ENCODE measurements at regions not wholly inside any gene's neighbourhood (a gene's known extent, or its start where the extent isn't known, plus 50 kb on each side); places are given as distances from the start of the nearest gene placed in this dataset.

DNA sequence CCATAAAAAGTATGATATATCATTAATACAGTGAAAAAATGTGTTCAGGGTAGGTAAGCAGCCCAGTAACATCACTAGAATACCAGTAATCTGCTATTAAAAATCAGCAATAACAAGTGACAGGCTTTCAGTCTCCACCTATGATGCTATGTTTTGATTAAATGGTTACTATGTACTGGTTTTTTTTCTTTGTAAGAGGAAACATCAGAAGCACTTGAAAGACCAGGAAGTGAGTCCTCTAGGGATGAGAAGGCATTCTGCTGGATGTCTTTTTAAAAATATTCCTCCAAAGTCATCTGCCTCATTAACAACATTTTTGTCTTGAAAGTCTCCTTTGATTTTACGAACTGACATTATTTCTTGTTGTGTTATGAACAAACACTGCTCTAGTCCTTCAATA is 136.0 kb upstream of the FAM98A start:
- DNase-seq (ENCODE audit: low spot score) (no peak), ATAC-seq (ENCODE audit: insufficient number of reproducible peaks, low FRiP score, low read depth) (no peak)
- Histone ChIP-seq H3K9me3 (no peaks in the 10 kb centered on the region), H3K4me1 (ENCODE audit: control insufficient read depth in 1 of 2, low read depth in 2 of 2) (no peaks in the 10 kb centered on the region), H3K27me3 (replicated peaks; ENCODE audit: insufficient read depth) (no peaks in the 10 kb centered on the region), H3K27ac (no peak overlapping the region), H3K4me3 (no peak overlapping the region), H3K36me3 (no peaks in the 10 kb centered on the region)
- no peak for TF ChIP-seq CTCF (IDR thresholded peaks at IDR 0.05)

DNA sequence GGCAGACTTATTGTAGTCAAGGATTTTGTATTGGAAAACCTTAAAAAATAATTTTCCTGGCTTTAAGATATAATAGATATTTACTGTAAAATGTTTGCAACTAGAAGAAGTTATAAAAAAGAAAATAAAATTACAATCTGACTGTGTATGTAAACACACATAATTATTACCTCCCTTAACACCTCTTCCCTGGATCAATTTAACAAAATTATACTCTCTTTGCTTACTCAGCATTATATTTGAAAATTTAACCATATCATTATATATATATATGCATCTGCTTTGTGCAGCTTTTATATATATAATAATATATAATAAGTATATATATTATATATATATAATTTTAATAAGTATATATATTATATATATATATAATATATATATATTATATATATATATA is 131.7 kb upstream of the FAM98A start:
- Histone ChIP-seq H3K27me3 (replicated peaks; ENCODE audit: insufficient read depth) (no peaks in the 10 kb centered on the region), H3K9me3 (no peaks in the 10 kb centered on the region), H3K4me1 (ENCODE audit: control insufficient read depth in 1 of 2, low read depth in 2 of 2) (no peaks in the 10 kb centered on the region), H3K36me3 (no peaks in the 10 kb centered on the region), H3K4me3 (no peak overlapping the region), H3K27ac (no peak overlapping the region)
- DNase-seq (ENCODE audit: low spot score) (no peak), ATAC-seq (ENCODE audit: insufficient number of reproducible peaks, low FRiP score, low read depth) (no peak)
- no peak for TF ChIP-seq CTCF (IDR thresholded peaks at IDR 0.05)

GRCh38 chr2:33730193-33730592 is 131.1 kb upstream of the FAM98A start:
- no peaks in the 10 kb centered on the region for H3K27me3 ChIP-seq (replicated peaks; ENCODE audit: insufficient read depth)
- ATAC-seq (ENCODE audit: insufficient number of reproducible peaks, low FRiP score, low read depth) = no peak
- no peak overlapping the region for H3K4me3 ChIP-seq
- H3K27ac ChIP-seq = no peak overlapping the region
- TF ChIP-seq CTCF (IDR thresholded peaks at IDR 0.05) = no peak
- no peaks in the 10 kb centered on the region for H3K36me3 ChIP-seq
- no peaks in the 10 kb centered on the region for H3K9me3 ChIP-seq
- no peak for DNase-seq (ENCODE audit: low spot score)
- no peaks in the 10 kb centered on the region for H3K4me1 ChIP-seq (ENCODE audit: control insufficient read depth in 1 of 2, low read depth in 2 of 2)

GRCh38 chr2:33729353-33729752 is 130.3 kb upstream of the FAM98A start:
- Histone ChIP-seq H3K4me1 (ENCODE audit: control insufficient read depth in 1 of 2, low read depth in 2 of 2) (no peaks in the 10 kb centered on the region), H3K4me3 (no peak overlapping the region), H3K9me3 (no peaks in the 10 kb centered on the region), H3K27me3 (replicated peaks; ENCODE audit: insufficient read depth) (no peaks in the 10 kb centered on the region), H3K27ac (no peak overlapping the region), H3K36me3 (no peaks in the 10 kb centered on the region)
- no peak for ATAC-seq (ENCODE audit: insufficient number of reproducible peaks, low FRiP score, low read depth)
- TF ChIP-seq CTCF (IDR thresholded peaks at IDR 0.05) = no peak
- no peak for DNase-seq (ENCODE audit: low spot score)

DNA sequence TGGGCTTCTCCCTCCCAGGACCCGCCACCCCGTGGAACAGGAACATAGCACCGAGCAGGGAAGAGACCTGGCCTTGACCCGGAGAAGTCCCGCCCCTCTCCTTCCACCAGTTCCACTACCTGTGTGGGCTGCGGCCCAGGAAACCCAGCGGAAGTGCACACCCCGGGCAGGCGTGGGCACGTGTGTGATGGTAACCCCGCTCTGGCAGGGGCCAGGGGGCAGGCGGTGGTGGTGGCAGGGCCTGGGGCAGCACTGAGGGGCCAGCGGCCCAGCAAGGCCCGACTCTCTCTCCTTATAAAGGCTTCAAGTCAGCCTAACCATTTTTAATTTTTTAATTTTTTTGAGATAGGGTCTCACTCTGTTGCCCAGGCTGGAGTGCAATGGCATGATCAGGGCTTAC is 129.0 kb upstream of the FAM98A start:
- ATAC-seq (ENCODE audit: insufficient number of reproducible peaks, low FRiP score, low read depth) (no peak), DNase-seq (ENCODE audit: low spot score) (no peak)
- Histone ChIP-seq H3K4me3 (no peak overlapping the region), H3K27ac (no peak overlapping the region), H3K36me3 (no peaks in the 10 kb centered on the region), H3K4me1 (ENCODE audit: control insufficient read depth in 1 of 2, low read depth in 2 of 2) (no peaks in the 10 kb centered on the region), H3K9me3 (no peaks in the 10 kb centered on the region), H3K27me3 (replicated peaks; ENCODE audit: insufficient read depth) (no peaks in the 10 kb centered on the region)
- no peak for TF ChIP-seq CTCF (IDR thresholded peaks at IDR 0.05)
